ENCODE measurements at regions not wholly inside any gene's neighbourhood (a gene's known extent, or its start where the extent isn't known, plus 50 kb on each side); places are given as distances from the start of the nearest gene placed in this dataset.
"Not testable (repeated sequence)": the region's sequence is repeated elsewhere in the genome, so short reads cannot be mapped to it uniquely, and the experiment has no call there.

GRCh38 chr7:65453341-65454030 is 79.8 kb downstream of the ZNF92 start:
- DNase-seq, result no peak

GRCh38 chr7:65454469-65454868 is 80.8 kb downstream of the ZNF92 start:
- no peak for DNase-seq

- DNase-seq, result not testable (repeated sequence)
Measured at GRCh38 chr7:65455050-65455449, 81.4 kb downstream of the ZNF92 start.

- no peak for DNase-seq
Measured at GRCh38 chr7:65457705-65458104, 84.0 kb downstream of the ZNF92 start.

- no peak for DNase-seq
Measured at GRCh38 chr7:65459438-65459837, 85.8 kb downstream of the ZNF92 start.

GRCh38 chr7:65462148-65462716 is 88.6 kb downstream of the ZNF92 start:
- no peak for DNase-seq

GRCh38 chr7:65463184-65463583 is 89.5 kb downstream of the ZNF92 start:
- DNase-seq, result no peak

- not testable (repeated sequence) for DNase-seq
Measured at GRCh38 chr7:65469919-65470558, 96.4 kb downstream of the ZNF92 start.

GRCh38 chr7:65471587-65471986 is 97.9 kb downstream of the ZNF92 start:
- no peak for DNase-seq

GRCh38 chr7:65475040-65475726 is 101.5 kb downstream of the ZNF92 start:
- DNase-seq, result no peak

GRCh38 chr7:65475734-65476319 is 102.2 kb downstream of the ZNF92 start:
- no peak for DNase-seq

GRCh38 chr7:65477326-65477725 is 103.7 kb downstream of the ZNF92 start:
- DNase-seq, result no peak

GRCh38 chr7:65489260-65489767 is 115.7 kb downstream of the ZNF92 start:
- no peak for DNase-seq

- not testable (repeated sequence) for DNase-seq
Measured at GRCh38 chr7:65496697-65497096, 123.0 kb downstream of the ZNF92 start.

GRCh38 chr7:65503434-65504152 is 129.9 kb downstream of the ZNF92 start:
- no peak for DNase-seq

GRCh38 chr7:65504504-65505319 is 131.1 kb downstream of the ZNF92 start:
- DNase-seq, result not testable (repeated sequence)

- DNase-seq, result not testable (repeated sequence)
Measured at GRCh38 chr7:65505320-65505633, 131.6 kb downstream of the ZNF92 start.

- not testable (repeated sequence) for DNase-seq
Measured at GRCh38 chr7:65508581-65509367, 135.1 kb downstream of the ZNF92 start.

- DNase-seq, result no peak
Measured at GRCh38 chr7:65509368-65510186, 135.9 kb downstream of the ZNF92 start.

- DNase-seq, result not testable (repeated sequence)
Measured at GRCh38 chr7:65510187-65510538, 136.5 kb downstream of the ZNF92 start.
